ENCODE measurements at regions not wholly inside any gene's neighbourhood (a gene's known extent, or its start where the extent isn't known, plus 50 kb on each side); places are given as distances from the start of the nearest gene placed in this dataset.

DNA sequence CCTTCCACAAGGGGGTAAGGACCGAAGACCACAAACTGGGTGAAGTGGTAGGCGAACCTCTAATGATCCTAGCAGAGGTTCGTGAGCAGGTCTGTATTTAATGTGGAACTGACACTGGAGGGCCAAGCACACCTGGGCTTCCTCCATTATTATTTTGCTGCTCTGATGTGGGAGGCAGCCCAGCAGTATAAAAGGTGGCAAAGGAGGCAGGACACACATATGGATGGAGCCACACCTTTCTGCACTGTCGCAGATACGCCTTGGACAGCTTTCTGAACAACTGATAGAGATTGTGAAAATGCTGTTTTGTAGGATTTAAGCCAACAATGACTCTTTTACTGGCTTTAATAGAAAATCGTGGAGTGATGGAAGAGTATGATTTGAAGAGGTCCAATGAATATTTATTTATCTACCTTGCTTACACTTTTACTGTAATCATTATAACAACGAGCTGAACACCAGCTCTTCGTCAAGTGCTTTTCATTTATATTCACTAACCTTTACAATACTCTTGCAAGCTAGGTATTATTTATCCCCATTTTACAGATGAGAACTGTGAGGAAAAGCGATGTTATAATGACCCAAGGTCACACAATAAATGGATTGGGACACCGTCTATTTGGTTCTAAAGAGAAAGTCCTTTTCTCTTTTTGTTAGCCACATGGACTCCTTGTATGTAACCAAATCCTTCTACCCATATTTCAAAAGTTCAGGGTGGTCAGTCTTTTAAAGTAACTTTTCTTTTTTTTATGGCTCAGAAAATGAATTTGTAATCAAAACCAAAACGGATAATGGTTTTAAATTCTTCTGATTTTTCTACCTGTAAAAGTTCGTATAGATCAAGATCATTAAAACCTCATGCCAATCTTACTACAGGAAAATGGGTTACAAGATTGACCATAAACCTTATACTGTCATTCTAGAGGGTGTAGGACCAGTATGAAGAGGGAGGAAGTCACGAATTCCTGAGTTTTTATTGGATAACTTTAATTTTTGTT is 116.9 kb downstream of the UTRN start:
- BruUV-seq (replicated peaks): no TSS peak
- intact Hi-C loops (cut with micrococcal nuclease; ENCODE audit: unreplicated experiment): no loop called here
- Histone ChIP-seq H3K4me1 (ENCODE audit: insufficient read depth, low read length, poor library complexity, severe bottlenecking) (peaks cover 14% of the 10 kb centered on the region), H3K36me3 (ENCODE audit: insufficient read depth, low read length, poor library complexity, severe bottlenecking) (no peaks in the 10 kb centered on the region), H3K9me3 (ENCODE audit: low read depth, low read length, poor library complexity, severe bottlenecking) (peaks cover 4% of the 10 kb centered on the region), H3K27me3 (replicated peaks; ENCODE audit: insufficient read depth, low read depth, low read length, poor library complexity) (no peaks in the 10 kb centered on the region), H3K4me3 (ENCODE audit: low read depth, low read length, poor library complexity, severe bottlenecking) (no peak overlapping the region), H3K27ac (ENCODE audit: low read depth, low read length, poor library complexity, severe bottlenecking) (no peak overlapping the region)
- DNase-seq (ENCODE audit: low spot score): no peak
- POLR2A ChIA-PET (ENCODE audit: low non-redundant PET): no interaction called here
- TF ChIP-seq, protein P1, sequence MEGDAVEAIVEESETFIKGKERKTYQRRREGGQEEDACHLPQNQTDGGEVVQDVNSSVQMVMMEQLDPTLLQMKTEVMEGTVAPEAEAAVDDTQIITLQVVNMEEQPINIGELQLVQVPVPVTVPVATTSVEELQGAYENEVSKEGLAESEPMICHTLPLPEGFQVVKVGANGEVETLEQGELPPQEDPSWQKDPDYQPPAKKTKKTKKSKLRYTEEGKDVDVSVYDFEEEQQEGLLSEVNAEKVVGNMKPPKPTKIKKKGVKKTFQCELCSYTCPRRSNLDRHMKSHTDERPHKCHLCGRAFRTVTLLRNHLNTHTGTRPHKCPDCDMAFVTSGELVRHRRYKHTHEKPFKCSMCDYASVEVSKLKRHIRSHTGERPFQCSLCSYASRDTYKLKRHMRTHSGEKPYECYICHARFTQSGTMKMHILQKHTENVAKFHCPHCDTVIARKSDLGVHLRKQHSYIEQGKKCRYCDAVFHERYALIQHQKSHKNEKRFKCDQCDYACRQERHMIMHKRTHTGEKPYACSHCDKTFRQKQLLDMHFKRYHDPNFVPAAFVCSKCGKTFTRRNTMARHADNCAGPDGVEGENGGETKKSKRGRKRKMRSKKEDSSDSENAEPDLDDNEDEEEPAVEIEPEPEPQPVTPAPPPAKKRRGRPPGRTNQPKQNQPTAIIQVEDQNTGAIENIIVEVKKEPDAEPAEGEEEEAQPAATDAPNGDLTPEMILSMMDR (conservative IDR thresholded peaks at IDR 0.05; ENCODE audit: low read depth, low read length): no peak
- no peak for TF ChIP-seq EZH2 (IDR thresholded peaks at IDR 0.05; ENCODE audit: borderline replicate concordance, low read depth, low read length, poor library complexity, severe bottlenecking)
- CTCF ChIA-PET: no interaction called here

DNA sequence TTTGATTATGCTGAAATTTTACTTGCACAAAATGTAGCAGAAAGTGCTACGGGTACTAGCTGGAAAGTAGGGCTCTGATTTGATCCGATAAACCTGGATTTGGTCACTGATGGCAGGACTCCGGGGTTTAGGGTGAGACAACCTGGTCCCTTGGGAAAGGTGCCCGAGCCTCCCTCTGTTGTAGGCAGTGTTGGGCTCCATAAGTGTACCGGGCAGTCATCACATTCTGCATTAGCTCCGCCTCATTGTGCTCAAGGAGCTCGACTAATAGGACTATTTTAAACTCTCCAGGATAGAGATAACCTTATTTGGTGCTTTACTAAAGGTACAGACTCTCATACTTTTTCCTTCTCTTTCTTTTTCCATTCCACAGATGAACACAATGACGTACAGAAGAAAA is 117.6 kb downstream of the UTRN start:
- CTCF ChIA-PET: no interaction called here
- H3K27ac ChIP-seq (ENCODE audit: low read depth, low read length, poor library complexity, severe bottlenecking): no peak overlapping the region
- TF ChIP-seq, protein P1 (conservative IDR thresholded peaks at IDR 0.05; ENCODE audit: low read depth, low read length): no peak
- no peak for DNase-seq (ENCODE audit: low spot score)
- H3K9me3 ChIP-seq (ENCODE audit: low read depth, low read length, poor library complexity, severe bottlenecking): no peaks in the 10 kb centered on the region
- intact Hi-C loops (cut with micrococcal nuclease; ENCODE audit: unreplicated experiment): no loop called here
- H3K36me3 ChIP-seq (ENCODE audit: insufficient read depth, low read length, poor library complexity, severe bottlenecking): no peaks in the 10 kb centered on the region
- no peaks in the 10 kb centered on the region for H3K27me3 ChIP-seq (replicated peaks; ENCODE audit: insufficient read depth, low read depth, low read length, poor library complexity)
- no peak overlapping the region for H3K4me3 ChIP-seq (ENCODE audit: low read depth, low read length, poor library complexity, severe bottlenecking)
- POLR2A ChIA-PET (ENCODE audit: low non-redundant PET): no interaction called here
- peaks cover 14% of the 10 kb centered on the region for H3K4me1 ChIP-seq (ENCODE audit: insufficient read depth, low read length, poor library complexity, severe bottlenecking)
- BruUV-seq (replicated peaks): no TSS peak

DNA sequence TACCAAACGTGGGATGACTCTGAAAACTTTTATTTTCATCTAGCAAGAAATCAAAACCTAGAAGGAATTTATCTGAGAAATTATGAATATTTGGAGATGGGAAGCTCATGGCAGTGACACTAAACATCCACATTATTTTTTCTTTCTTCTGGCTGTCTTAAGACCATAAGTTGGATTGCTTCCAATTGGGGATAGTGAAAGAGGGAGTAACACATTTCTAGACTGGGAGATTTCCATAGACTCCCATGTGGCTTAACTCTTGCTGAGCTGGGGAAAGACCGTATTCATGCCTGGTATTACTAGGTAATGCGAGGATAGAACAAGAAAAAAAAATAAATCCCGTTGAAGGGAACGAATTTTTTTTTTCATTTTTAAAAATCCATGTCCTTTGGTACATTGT is 120.0 kb downstream of the UTRN start:
- Histone ChIP-seq H3K9me3 (ENCODE audit: low read depth, low read length, poor library complexity, severe bottlenecking) (no peaks in the 10 kb centered on the region), H3K27ac (ENCODE audit: low read depth, low read length, poor library complexity, severe bottlenecking) (no peak overlapping the region), H3K4me3 (ENCODE audit: low read depth, low read length, poor library complexity, severe bottlenecking) (no peak overlapping the region), H3K4me1 (ENCODE audit: insufficient read depth, low read length, poor library complexity, severe bottlenecking) (peaks cover 17% of the 10 kb centered on the region), H3K36me3 (ENCODE audit: insufficient read depth, low read length, poor library complexity, severe bottlenecking) (no peaks in the 10 kb centered on the region), H3K27me3 (replicated peaks; ENCODE audit: insufficient read depth, low read depth, low read length, poor library complexity) (no peaks in the 10 kb centered on the region)
- TF ChIP-seq EZH2 (IDR thresholded peaks at IDR 0.05; ENCODE audit: borderline replicate concordance, low read depth, low read length, poor library complexity, severe bottlenecking): no peak
- TF ChIP-seq, protein P1 (conservative IDR thresholded peaks at IDR 0.05; ENCODE audit: low read depth, low read length): no peak
- intact Hi-C loops (cut with micrococcal nuclease; ENCODE audit: unreplicated experiment): no loop called here
- DNase-seq (ENCODE audit: low spot score): peak; percentile 69
- no TSS peak for BruUV-seq (replicated peaks)
- CTCF ChIA-PET: no interaction called here
- POLR2A ChIA-PET (ENCODE audit: low non-redundant PET): no interaction called here
